Type B pancreatic cell (in vitro differentiated cells): ENCODE measurements at regions not wholly inside any gene's neighbourhood (a gene's known extent, or its start where the extent isn't known, plus 50 kb on each side); places are given as distances from the start of the nearest gene placed in this dataset.

ENCODE experiments used
- DNase-seq: peaks from one replicate; pipeline ENCODE4 v3.0.0; 2021; ENCODE audit warnings: mixed read lengths; ENCODE audit not compliant: unreplicated experiment; ENCODE audit errors: extremely low spot score
- H3K27ac Mint-ChIP-seq: 2 replicates; pipeline ENCODE4 v1.8.0; 2021; ENCODE audit warnings: mild to moderate bottlenecking, mixed read lengths
- H3K27me3 Mint-ChIP-seq: 2 replicates; pipeline ENCODE4 v1.8.0; 2021; ENCODE audit warnings: mixed read lengths
- H3K36me3 Mint-ChIP-seq: 2 replicates; pipeline ENCODE4 v1.8.0; 2021; ENCODE audit warnings: mixed read lengths
- H3K4me1 Mint-ChIP-seq: one replicate; pipeline ENCODE4 v1.8.0; 2021; ENCODE audit warnings: mixed read lengths; ENCODE audit not compliant: unreplicated experiment
- H3K4me3 Mint-ChIP-seq: 2 replicates; pipeline ENCODE4 v1.8.0; 2021; ENCODE audit warnings: mild to moderate bottlenecking, mixed read lengths
- H3K9me3 Mint-ChIP-seq: 2 replicates; pipeline ENCODE4 v1.8.0; 2021; ENCODE audit warnings: mixed read lengths
- CTCF ChIP-seq: fragments of 200-600 bp; sonication (generic); conservative IDR thresholded peaks from 2 replicates; pipeline ENCODE4 v1.5.0; 2021; ENCODE audit warnings: antibody characterized with exemption, mild to moderate bottlenecking

GRCh38 chr6:14656078-14656521 lies 538.5 kb downstream of the CD83 start:
- peak overlapping the region; percentile 5 for H3K4me3 Mint-ChIP-seq
- H3K36me3 Mint-ChIP-seq: no peaks in the 10 kb centered on the region
- no peak for DNase-seq
- H3K27ac Mint-ChIP-seq: no peak overlapping the region
- H3K9me3 Mint-ChIP-seq: peaks cover 4% of the 10 kb centered on the region
- TF ChIP-seq CTCF: no peak
- no peaks in the 10 kb centered on the region for H3K27me3 Mint-ChIP-seq
- H3K4me1 Mint-ChIP-seq: peaks cover 38% of the 10 kb centered on the region

GRCh38 chr6:14656649-14657048 lies 539.1 kb downstream of the CD83 start:
- H3K4me1 Mint-ChIP-seq: peaks cover 38% of the 10 kb centered on the region
- no peak overlapping the region for H3K27ac Mint-ChIP-seq
- peaks cover 4% of the 10 kb centered on the region for H3K9me3 Mint-ChIP-seq
- DNase-seq: no peak
- H3K36me3 Mint-ChIP-seq: no peaks in the 10 kb centered on the region
- H3K4me3 Mint-ChIP-seq: no peak overlapping the region
- no peaks in the 10 kb centered on the region for H3K27me3 Mint-ChIP-seq
- no peak for TF ChIP-seq CTCF

DNA sequence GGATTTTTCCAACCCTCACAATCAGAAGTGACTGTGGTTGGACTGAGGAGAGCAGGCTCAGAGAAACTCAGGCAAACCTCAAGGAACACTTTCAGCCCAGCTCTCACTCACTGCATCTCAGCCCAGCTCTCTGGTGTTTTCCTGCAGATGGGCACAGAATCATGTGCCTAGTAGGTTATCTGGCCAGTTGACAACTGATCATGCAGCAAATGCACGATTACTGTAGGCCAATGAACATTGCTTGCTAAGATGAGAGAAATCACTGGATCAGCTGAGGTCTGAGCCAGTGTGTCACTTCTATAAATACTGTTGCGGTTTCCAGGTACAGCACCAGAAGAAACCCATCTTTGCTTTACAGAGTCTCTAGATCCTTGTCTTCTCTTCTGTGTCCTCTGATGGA lies 540.5 kb downstream of the CD83 start:
- TF ChIP-seq CTCF: no peak
- H3K36me3 Mint-ChIP-seq: no peaks in the 10 kb centered on the region
- no peak overlapping the region for H3K4me3 Mint-ChIP-seq
- no peak overlapping the region for H3K27ac Mint-ChIP-seq
- no peak for DNase-seq
- H3K9me3 Mint-ChIP-seq: peaks cover 4% of the 10 kb centered on the region
- no peaks in the 10 kb centered on the region for H3K27me3 Mint-ChIP-seq
- H3K4me1 Mint-ChIP-seq: peaks cover 38% of the 10 kb centered on the region

- peaks cover 4% of the 10 kb centered on the region for H3K9me3 Mint-ChIP-seq
- no peak for TF ChIP-seq CTCF
- H3K36me3 Mint-ChIP-seq: no peaks in the 10 kb centered on the region
- H3K4me3 Mint-ChIP-seq: no peak overlapping the region
- H3K4me1 Mint-ChIP-seq: peaks cover 36% of the 10 kb centered on the region
- no peaks in the 10 kb centered on the region for H3K27me3 Mint-ChIP-seq
- peak overlapping the region; percentile 50 for H3K27ac Mint-ChIP-seq
- no peak for DNase-seq
Observed at GRCh38 chr6:14658886-14659561, 541.5 kb downstream of the CD83 start.

- H3K4me1 Mint-ChIP-seq: peaks cover 41% of the 10 kb centered on the region
- H3K4me3 Mint-ChIP-seq: no peak overlapping the region
- DNase-seq: no peak
- no peak for TF ChIP-seq CTCF
- no peak overlapping the region for H3K27ac Mint-ChIP-seq
- no peaks in the 10 kb centered on the region for H3K36me3 Mint-ChIP-seq
- peaks cover 4% of the 10 kb centered on the region for H3K9me3 Mint-ChIP-seq
- H3K27me3 Mint-ChIP-seq: no peaks in the 10 kb centered on the region
Observed at GRCh38 chr6:14659841-14660240, 542.3 kb downstream of the CD83 start.
